ENCODE measurements at regions not wholly inside any gene's neighbourhood (a gene's known extent, or its start where the extent isn't known, plus 50 kb on each side); places are given as distances from the start of the nearest gene placed in this dataset.

- Histone ChIP-seq H3K4me1 (ENCODE audit: low read depth, poor library complexity, severe bottlenecking) (no peaks in the 10 kb centered on the region), H3K79me2 (ENCODE audit: insufficient read depth, low read depth) (no peaks in the 10 kb centered on the region), H4K20me1 (ENCODE audit: insufficient read depth) (no peaks in the 10 kb centered on the region), H3K27me3 (ENCODE audit: insufficient read depth, low read depth) (no peaks in the 10 kb centered on the region), H3K36me3 (ENCODE audit: insufficient read depth) (no peaks in the 10 kb centered on the region), H2AFZ (ENCODE audit: low read depth) (no peak overlapping the region), H3K9ac (no peak overlapping the region), H3K4me3 (IDR thresholded peaks at IDR 0.05; ENCODE audit: insufficient read depth, low read depth, low read length) (no peak overlapping the region), H3K4me2 (no peak overlapping the region), H3K27ac (no peak overlapping the region)
- no peak for TF ChIP-seq CTCF (conservative IDR thresholded peaks at IDR 0.05; ENCODE audit: low read depth, low read length)
These were observed 610.1 kb upstream of the ANKRD30A start for GRCh38 chr10:36515319-36515718.

- no peak overlapping the region for H3K27ac ChIP-seq
- TF ChIP-seq CTCF (conservative IDR thresholded peaks at IDR 0.05; ENCODE audit: low read depth, low read length) = no peak
- no peak overlapping the region for H3K4me2 ChIP-seq
- no peaks in the 10 kb centered on the region for H3K27me3 ChIP-seq (ENCODE audit: insufficient read depth, low read depth)
- no peaks in the 10 kb centered on the region for H3K79me2 ChIP-seq (ENCODE audit: insufficient read depth, low read depth)
- H3K9ac ChIP-seq = no peak overlapping the region
- H3K36me3 ChIP-seq (ENCODE audit: insufficient read depth) = no peaks in the 10 kb centered on the region
- no peak overlapping the region for H3K4me3 ChIP-seq (IDR thresholded peaks at IDR 0.05; ENCODE audit: insufficient read depth, low read depth, low read length)
- no peaks in the 10 kb centered on the region for H4K20me1 ChIP-seq (ENCODE audit: insufficient read depth)
- no peaks in the 10 kb centered on the region for H3K4me1 ChIP-seq (ENCODE audit: low read depth, poor library complexity, severe bottlenecking)
- no peak overlapping the region for H2AFZ ChIP-seq (ENCODE audit: low read depth)
These were observed 617.7 kb upstream of the ANKRD30A start for GRCh38 chr10:36507715-36508114.

DNA sequence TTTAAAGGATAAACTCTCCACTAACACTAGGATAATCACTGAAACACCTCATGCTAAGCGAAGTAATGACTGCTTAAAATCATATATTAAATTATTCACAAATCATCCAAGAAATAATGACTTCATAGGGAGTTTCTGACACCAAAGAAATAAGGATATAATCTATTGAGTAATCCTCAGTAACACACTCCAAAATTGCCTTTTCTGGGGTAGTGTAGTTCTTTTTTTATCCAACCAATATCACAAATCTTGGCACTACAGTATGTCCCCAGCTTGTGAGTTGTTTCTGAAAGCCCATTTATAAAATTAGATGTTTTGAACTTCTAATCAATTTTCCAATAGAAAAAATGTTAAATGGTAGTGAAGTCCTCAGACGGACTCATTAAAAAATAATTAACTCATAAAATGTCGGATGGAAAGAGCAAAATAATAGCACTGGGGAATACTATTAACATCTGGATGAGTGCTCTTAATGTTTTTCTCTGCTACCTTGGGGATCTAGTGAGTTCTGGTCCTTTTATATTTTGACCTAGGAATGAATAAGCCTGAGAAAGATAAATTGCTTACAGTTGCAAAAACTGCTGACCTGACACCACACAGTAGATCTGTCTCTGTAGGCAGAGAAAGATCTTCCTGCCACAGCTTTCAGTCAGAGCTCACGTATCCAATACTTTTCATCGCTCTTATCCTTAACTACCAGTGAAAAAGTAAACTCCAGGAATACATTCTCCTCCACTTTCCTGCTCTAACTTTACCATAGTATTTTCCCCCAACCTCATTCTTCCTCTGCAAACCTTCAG lies 618.5 kb upstream of the ANKRD30A start:
- TF ChIP-seq CTCF (conservative IDR thresholded peaks at IDR 0.05; ENCODE audit: low read depth, low read length) = no peak
- no peak overlapping the region for H3K9ac ChIP-seq
- no peaks in the 10 kb centered on the region for H4K20me1 ChIP-seq (ENCODE audit: insufficient read depth)
- no peaks in the 10 kb centered on the region for H3K4me1 ChIP-seq (ENCODE audit: low read depth, poor library complexity, severe bottlenecking)
- no peaks in the 10 kb centered on the region for H3K79me2 ChIP-seq (ENCODE audit: insufficient read depth, low read depth)
- no peak overlapping the region for H3K27ac ChIP-seq
- H3K27me3 ChIP-seq (ENCODE audit: insufficient read depth, low read depth) = no peaks in the 10 kb centered on the region
- no peaks in the 10 kb centered on the region for H3K36me3 ChIP-seq (ENCODE audit: insufficient read depth)
- H2AFZ ChIP-seq (ENCODE audit: low read depth) = no peak overlapping the region
- H3K4me2 ChIP-seq = no peak overlapping the region
- H3K4me3 ChIP-seq (IDR thresholded peaks at IDR 0.05; ENCODE audit: insufficient read depth, low read depth, low read length) = no peak overlapping the region

DNA sequence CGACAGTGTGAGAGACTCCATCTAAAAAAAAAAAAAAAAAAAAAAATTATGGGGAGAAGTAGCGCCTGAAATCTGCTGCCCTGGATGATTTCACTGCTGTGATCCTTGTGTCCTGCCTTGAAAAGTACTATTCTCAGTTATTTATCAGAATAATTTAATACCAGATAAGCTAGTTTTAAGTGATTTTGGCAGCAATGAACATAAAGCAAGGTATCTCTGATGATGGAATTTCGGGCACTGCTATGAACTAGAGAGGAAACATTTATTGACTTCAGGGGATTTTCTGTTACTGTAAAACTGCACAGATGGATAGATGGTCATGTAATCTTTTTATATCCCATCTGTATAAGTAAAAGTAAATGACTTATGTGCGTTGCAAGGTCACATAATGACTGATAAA lies 619.1 kb upstream of the ANKRD30A start:
- Histone ChIP-seq H3K27ac (no peak overlapping the region), H3K4me3 (IDR thresholded peaks at IDR 0.05; ENCODE audit: insufficient read depth, low read depth, low read length) (no peak overlapping the region), H3K27me3 (ENCODE audit: insufficient read depth, low read depth) (no peaks in the 10 kb centered on the region), H2AFZ (ENCODE audit: low read depth) (no peak overlapping the region), H4K20me1 (ENCODE audit: insufficient read depth) (no peaks in the 10 kb centered on the region), H3K36me3 (ENCODE audit: insufficient read depth) (no peaks in the 10 kb centered on the region), H3K4me1 (ENCODE audit: low read depth, poor library complexity, severe bottlenecking) (no peaks in the 10 kb centered on the region), H3K4me2 (no peak overlapping the region), H3K9ac (no peak overlapping the region), H3K79me2 (ENCODE audit: insufficient read depth, low read depth) (no peaks in the 10 kb centered on the region)
- TF ChIP-seq CTCF (conservative IDR thresholded peaks at IDR 0.05; ENCODE audit: low read depth, low read length) = no peak

Data from KMS-11 (cell line).